Panc1 (cell line): ENCODE measurements at regions not wholly inside any gene's neighbourhood (a gene's known extent, or its start where the extent isn't known, plus 50 kb on each side); places are given as distances from the start of the nearest gene placed in this dataset.

ENCODE experiments used
- CTCF ChIP-seq: fragments of 450-650 bp; IDR thresholded peaks from 2 replicates; pipeline ENCODE4 v1.5.1; 2017; ENCODE audit warnings: mild to moderate bottlenecking
- POLR2AphosphoS5 ChIP-seq: IDR thresholded peaks from 2 replicates; pipeline ENCODE4 v1.6.1; 2012; ENCODE audit warnings: mild to moderate bottlenecking, low read depth, low read length, moderate library complexity
- REST ChIP-seq, 2 experiments: IDR thresholded peaks; 2 replicates each; pipeline ENCODE4 v1.6.1; 2011 to 2012; ENCODE audit warnings: low read depth in 2 of 2, control low read depth in 1 of 2, low read length in 1 of 2, mild to moderate bottlenecking in 1 of 2, moderate library complexity in 1 of 2; ENCODE audit not compliant: insufficient read depth in 1 of 2
- SIN3A ChIP-seq: IDR thresholded peaks from 2 replicates; pipeline ENCODE4 v1.6.1; 2012; ENCODE audit warnings: low read depth, mild to moderate bottlenecking, low read length, moderate library complexity, borderline replicate concordance; ENCODE audit not compliant: insufficient read depth
- TCF7L2 ChIP-seq: IDR thresholded peaks from 2 replicates; pipeline ENCODE4 v1.6.1; 2011; ENCODE audit warnings: mild to moderate bottlenecking, low read depth, low read length, inconsistent platforms

GRCh38 chr1:224496826-224497225, 62.2 kb upstream of the WDR26 start:
- no peak for TF ChIP-seq CTCF
- TF ChIP-seq REST (IDR thresholded peaks at IDR 0.05; ENCODE audit: insufficient read depth in 1 of 2, low read depth in 2 of 2, low read length in 1 of 2) = no peak
- no peak for TF ChIP-seq POLR2AphosphoS5
- no peak for TF ChIP-seq SIN3A
- TF ChIP-seq TCF7L2 = no peak
